ENCODE measurements at regions not wholly inside any gene's neighbourhood (a gene's known extent, or its start where the extent isn't known, plus 50 kb on each side); places are given as distances from the start of the nearest gene placed in this dataset.

DNA sequence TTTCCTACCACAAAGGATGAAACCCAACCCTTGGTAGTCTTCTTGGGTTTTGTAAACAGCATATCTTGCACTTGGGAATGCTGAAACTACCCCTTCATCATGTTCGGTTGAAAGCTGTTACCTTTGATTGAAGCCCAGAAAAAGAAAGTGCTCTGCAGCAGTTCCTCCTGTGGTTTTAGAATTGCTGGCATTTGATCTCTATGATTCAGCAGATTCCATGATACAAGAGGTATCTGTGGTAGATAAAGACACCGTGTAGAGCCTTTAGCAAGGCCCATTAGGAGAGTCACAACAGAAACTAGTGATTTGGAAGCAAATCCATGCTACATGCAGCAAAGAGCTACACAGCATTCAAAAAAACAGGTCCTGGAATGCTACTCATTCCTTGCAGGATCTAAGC is 557.0 kb downstream of the TLE1 start:
- H2AFZ ChIP-seq (ENCODE audit: low read depth, low read length), result no peak overlapping the region
- no peaks in the 10 kb centered on the region for H3K9me3 ChIP-seq (ENCODE audit: low read length)
- H3K4me1 ChIP-seq (ENCODE audit: insufficient read depth, low read length), result no peaks in the 10 kb centered on the region
- no peaks in the 10 kb centered on the region for H3K27me3 ChIP-seq (ENCODE audit: insufficient read depth, low read length)
- no peaks in the 10 kb centered on the region for H3K36me3 ChIP-seq (ENCODE audit: insufficient read depth, low read length)
- no peak overlapping the region for H3K4me3 ChIP-seq (ENCODE audit: low read length)

DNA sequence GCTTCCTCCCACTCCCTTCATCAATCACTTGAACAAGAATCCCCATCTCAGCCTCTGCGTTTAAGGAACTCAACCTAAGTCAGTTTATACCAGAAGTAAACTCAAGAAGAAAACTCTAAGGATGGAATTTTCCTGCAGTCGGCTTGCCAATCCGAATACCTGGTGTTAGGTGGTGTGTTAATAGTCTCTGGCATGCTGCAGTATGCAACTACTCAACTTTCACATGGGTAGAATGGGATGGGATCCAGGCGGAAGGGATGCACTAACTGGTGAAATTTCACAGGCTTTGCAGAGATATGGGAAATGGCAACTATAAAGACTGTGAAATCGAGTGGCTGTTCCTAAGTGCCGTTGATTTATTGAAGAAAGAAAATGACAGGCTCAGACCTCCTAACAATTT is 560.6 kb downstream of the TLE1 start:
- Histone ChIP-seq H3K9me3 (ENCODE audit: low read length) (no peaks in the 10 kb centered on the region), H2AFZ (ENCODE audit: low read depth, low read length) (no peak overlapping the region), H3K4me3 (ENCODE audit: low read length) (no peak overlapping the region), H3K27me3 (ENCODE audit: insufficient read depth, low read length) (no peaks in the 10 kb centered on the region), H3K4me1 (ENCODE audit: insufficient read depth, low read length) (no peaks in the 10 kb centered on the region), H3K36me3 (ENCODE audit: insufficient read depth, low read length) (no peaks in the 10 kb centered on the region)

DNA sequence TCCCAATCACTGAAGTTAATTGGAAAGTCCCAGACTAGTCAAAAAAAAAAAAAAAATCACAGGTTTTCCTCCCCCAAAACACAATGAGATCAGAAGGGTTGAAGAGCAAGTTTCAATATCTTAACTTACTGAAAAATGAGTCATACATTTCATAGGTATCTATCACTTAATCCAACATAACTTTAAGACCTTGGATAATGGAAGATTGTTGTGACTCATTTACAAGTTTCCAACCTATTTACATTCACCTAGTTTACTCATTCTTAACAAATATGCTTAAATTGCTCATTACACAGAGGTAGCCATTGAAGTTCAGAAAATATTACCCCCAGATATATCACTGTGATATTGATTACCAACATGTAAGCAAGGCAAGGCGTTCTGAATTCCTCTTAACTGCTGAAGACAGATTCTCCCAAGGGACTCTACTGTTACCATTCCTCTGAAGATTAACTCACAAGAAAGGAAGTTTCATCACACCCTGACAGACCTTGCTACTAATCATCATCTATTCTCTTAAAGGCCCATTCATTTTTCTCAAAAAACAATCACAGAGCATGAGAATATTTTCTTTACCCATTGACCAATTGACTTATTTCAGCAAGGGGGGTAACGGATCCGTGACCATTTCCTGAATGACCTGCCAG is 563.8 kb downstream of the TLE1 start:
- Histone ChIP-seq H2AFZ (ENCODE audit: low read depth, low read length) (no peak overlapping the region), H3K36me3 (ENCODE audit: insufficient read depth, low read length) (no peaks in the 10 kb centered on the region), H3K27me3 (ENCODE audit: insufficient read depth, low read length) (no peaks in the 10 kb centered on the region), H3K9me3 (ENCODE audit: low read length) (no peaks in the 10 kb centered on the region), H3K4me1 (ENCODE audit: insufficient read depth, low read length) (no peaks in the 10 kb centered on the region), H3K4me3 (ENCODE audit: low read length) (no peak overlapping the region)

DNA sequence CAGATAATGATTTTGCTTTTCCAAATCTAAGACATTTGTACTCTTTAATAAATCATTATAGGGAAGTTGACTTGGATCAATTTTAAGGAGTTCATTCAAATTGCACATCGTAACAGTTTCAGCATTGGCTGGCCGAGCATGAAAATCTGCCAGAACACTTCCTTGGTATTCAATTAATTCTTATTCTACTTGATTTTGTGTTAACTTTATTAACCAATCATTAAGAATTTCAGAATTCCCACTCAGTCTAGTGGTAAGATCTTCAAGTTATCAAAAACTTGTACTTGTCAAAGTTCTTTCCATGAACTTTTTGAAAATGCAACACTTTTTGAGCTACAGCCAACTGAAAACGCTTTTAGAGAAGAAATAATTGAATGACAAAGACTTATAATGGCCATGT is 565.8 kb downstream of the TLE1 start:
- Histone ChIP-seq H3K4me1 (ENCODE audit: insufficient read depth, low read length) (no peaks in the 10 kb centered on the region), H3K27me3 (ENCODE audit: insufficient read depth, low read length) (no peaks in the 10 kb centered on the region), H2AFZ (ENCODE audit: low read depth, low read length) (no peak overlapping the region), H3K4me3 (ENCODE audit: low read length) (no peak overlapping the region), H3K36me3 (ENCODE audit: insufficient read depth, low read length) (no peaks in the 10 kb centered on the region), H3K9me3 (ENCODE audit: low read length) (no peaks in the 10 kb centered on the region)

GRCh38 chr9:81122749-81123148 is 566.6 kb downstream of the TLE1 start:
- Histone ChIP-seq H3K9me3 (ENCODE audit: low read length) (no peaks in the 10 kb centered on the region), H3K4me3 (ENCODE audit: low read length) (no peak overlapping the region), H3K4me1 (ENCODE audit: insufficient read depth, low read length) (no peaks in the 10 kb centered on the region), H3K36me3 (ENCODE audit: insufficient read depth, low read length) (no peaks in the 10 kb centered on the region), H3K27me3 (ENCODE audit: insufficient read depth, low read length) (no peaks in the 10 kb centered on the region), H2AFZ (ENCODE audit: low read depth, low read length) (no peak overlapping the region)

GRCh38 chr9:81119591-81119990 is 569.8 kb downstream of the TLE1 start:
- H3K27me3 ChIP-seq (ENCODE audit: insufficient read depth, low read length), result no peaks in the 10 kb centered on the region
- no peak overlapping the region for H3K4me3 ChIP-seq (ENCODE audit: low read length)
- H2AFZ ChIP-seq (ENCODE audit: low read depth, low read length), result no peak overlapping the region
- H3K4me1 ChIP-seq (ENCODE audit: insufficient read depth, low read length), result no peaks in the 10 kb centered on the region
- H3K36me3 ChIP-seq (ENCODE audit: insufficient read depth, low read length), result no peaks in the 10 kb centered on the region
- H3K9me3 ChIP-seq (ENCODE audit: low read length), result no peaks in the 10 kb centered on the region

DNA sequence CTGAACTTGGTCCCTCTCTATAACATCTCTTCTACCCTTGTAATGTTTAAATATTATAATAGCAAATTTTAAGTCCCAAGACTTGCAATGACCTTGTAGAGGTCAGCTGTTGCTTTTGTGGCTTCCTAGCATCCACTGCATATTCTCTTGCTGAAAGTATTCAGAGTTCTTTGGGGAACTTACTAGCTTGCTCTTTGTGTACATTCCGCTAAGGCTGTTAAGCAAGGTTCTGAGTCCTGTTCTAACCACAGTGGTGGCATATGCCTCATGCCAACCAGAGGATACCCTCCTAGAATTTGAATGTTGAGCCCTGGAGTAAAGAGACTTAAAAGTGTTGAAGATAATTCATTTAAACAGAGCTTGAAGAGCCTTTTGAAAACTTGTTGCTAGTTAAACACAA is 570.9 kb downstream of the TLE1 start:
- H3K4me1 ChIP-seq (ENCODE audit: insufficient read depth, low read length), result no peaks in the 10 kb centered on the region
- H3K9me3 ChIP-seq (ENCODE audit: low read length), result no peaks in the 10 kb centered on the region
- no peak overlapping the region for H3K4me3 ChIP-seq (ENCODE audit: low read length)
- H3K27me3 ChIP-seq (ENCODE audit: insufficient read depth, low read length), result no peaks in the 10 kb centered on the region
- H3K36me3 ChIP-seq (ENCODE audit: insufficient read depth, low read length), result no peaks in the 10 kb centered on the region
- no peak overlapping the region for H2AFZ ChIP-seq (ENCODE audit: low read depth, low read length)

DNA sequence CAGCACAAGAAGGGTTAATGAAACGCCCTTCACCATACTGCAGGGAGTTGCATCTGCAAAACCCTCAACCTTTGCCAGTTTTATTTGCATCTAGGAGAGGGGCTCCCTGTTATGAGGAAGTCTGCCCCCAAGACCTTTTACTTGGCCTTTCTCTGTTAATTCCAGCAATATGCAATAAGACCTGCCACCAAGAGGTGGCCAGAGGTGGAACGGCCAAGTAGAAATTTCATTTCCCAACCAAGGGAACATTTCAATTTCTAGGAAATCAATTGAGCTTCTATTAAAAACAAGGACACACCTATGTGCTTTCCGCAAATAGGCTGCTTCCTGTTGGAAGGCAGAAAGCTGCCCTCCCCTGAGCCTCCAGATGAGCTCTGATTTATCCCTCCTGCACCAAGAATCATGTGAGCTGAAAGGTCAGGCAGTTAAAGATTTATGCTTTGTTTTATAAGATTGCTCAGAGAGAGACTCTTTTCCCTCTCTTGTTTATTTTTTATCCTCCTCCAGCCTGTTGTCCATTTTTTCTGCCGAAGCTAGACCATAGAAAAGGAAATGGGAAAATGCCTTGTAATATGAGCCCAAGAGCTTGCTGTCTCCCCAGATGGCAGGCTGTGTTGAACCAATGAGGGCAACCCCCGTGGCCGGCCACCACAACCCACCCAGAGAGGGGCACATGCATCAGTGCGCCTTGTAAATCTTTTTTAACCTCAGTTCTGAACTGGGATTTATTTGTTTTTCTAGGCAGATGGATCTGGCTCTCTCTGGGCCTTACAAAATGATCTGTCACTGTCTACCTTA is 572.8 kb downstream of the TLE1 start:
- no peaks in the 10 kb centered on the region for H3K36me3 ChIP-seq (ENCODE audit: insufficient read depth, low read length)
- peaks cover 3% of the 10 kb centered on the region for H3K4me1 ChIP-seq (ENCODE audit: insufficient read depth, low read length)
- no peak overlapping the region for H3K4me3 ChIP-seq (ENCODE audit: low read length)
- no peak overlapping the region for H2AFZ ChIP-seq (ENCODE audit: low read depth, low read length)
- no peaks in the 10 kb centered on the region for H3K9me3 ChIP-seq (ENCODE audit: low read length)
- H3K27me3 ChIP-seq (ENCODE audit: insufficient read depth, low read length), result no peaks in the 10 kb centered on the region

GRCh38 chr9:81113453-81114124 is 575.8 kb downstream of the TLE1 start:
- Histone ChIP-seq H3K36me3 (ENCODE audit: insufficient read depth, low read length) (no peaks in the 10 kb centered on the region), H3K4me1 (ENCODE audit: insufficient read depth, low read length) (peaks cover 3% of the 10 kb centered on the region), H3K9me3 (ENCODE audit: low read length) (no peaks in the 10 kb centered on the region)

DNA sequence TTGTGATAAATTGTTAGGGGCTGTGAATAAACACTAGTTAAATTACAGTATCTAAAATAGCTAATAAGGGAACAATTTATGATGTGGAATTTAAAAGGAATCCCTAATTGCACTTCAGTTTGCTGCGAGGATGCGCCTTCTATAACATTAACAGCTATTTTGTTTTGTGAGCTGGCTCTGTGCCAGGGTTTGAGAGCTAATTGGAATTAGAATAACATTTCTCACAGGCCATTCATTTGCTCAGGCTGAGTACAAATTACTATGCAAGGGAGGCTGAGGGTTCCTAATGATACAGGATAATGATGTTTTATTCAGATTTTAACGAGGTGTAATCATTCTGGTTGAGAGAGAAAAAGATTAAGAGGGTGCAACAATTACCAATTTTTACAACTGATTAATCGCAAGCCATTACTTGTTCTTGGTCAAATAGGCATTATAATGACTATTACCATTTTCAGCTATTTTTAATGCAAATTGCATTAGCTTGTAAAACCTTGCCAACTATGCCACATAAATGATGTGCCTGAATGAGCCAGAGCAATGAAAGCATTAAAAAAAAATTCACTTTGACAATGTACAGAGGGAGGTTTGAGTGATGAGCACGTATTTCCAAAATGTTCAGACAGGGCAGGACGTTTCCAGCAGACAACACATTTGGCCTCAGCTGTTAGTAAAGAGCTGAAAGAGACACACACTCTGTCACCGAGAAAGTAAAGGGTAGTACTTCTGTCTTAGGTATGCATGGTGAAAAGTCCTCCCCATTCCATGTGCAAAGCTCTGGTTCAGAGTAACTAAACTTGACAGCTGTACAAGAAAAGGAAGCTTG is 576.5 kb downstream of the TLE1 start:
- H2AFZ ChIP-seq (ENCODE audit: low read depth, low read length), result no peak overlapping the region
- H3K4me1 ChIP-seq (ENCODE audit: insufficient read depth, low read length), result peaks cover 3% of the 10 kb centered on the region
- no peaks in the 10 kb centered on the region for H3K36me3 ChIP-seq (ENCODE audit: insufficient read depth, low read length)
- no peak overlapping the region for H3K4me3 ChIP-seq (ENCODE audit: low read length)
- no peaks in the 10 kb centered on the region for H3K27me3 ChIP-seq (ENCODE audit: insufficient read depth, low read length)
- H3K9me3 ChIP-seq (ENCODE audit: low read length), result no peaks in the 10 kb centered on the region

More at GRCh38 chr9:81113453-81114124, 575.8 kb downstream of the TLE1 start:
- Histone ChIP-seq H3K4me3 (ENCODE audit: low read length) (no peak overlapping the region), H2AFZ (ENCODE audit: low read depth, low read length) (no peak overlapping the region), H3K27me3 (ENCODE audit: insufficient read depth, low read length) (no peaks in the 10 kb centered on the region)

- H3K9me3 ChIP-seq (ENCODE audit: low read length), result no peaks in the 10 kb centered on the region
- peaks cover 3% of the 10 kb centered on the region for H3K4me1 ChIP-seq (ENCODE audit: insufficient read depth, low read length)
- H3K4me3 ChIP-seq (ENCODE audit: low read length), result no peak overlapping the region
- H3K36me3 ChIP-seq (ENCODE audit: insufficient read depth, low read length), result no peaks in the 10 kb centered on the region
- no peaks in the 10 kb centered on the region for H3K27me3 ChIP-seq (ENCODE audit: insufficient read depth, low read length)
- no peak overlapping the region for H2AFZ ChIP-seq (ENCODE audit: low read depth, low read length)
Observed at GRCh38 chr9:81108821-81109220, 580.5 kb downstream of the TLE1 start.

DNA sequence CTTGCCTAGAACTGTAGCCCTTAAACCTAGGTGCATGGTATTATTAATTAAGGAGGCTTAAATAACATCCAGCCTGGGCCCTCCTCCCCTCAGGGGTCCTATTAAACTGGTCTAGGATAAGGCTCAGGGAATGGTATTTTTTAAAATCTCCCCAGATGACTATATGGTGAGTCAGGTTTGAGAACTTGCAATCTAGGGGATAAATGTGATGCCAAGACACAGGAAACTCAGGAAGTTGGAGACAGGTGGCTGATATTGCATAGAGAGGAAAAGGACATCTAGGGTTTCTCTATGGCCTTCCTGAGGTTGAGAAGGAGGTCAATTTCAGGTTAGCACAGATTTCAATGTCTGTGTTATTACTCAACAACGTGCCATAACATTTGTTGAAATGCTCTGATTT is 581.0 kb downstream of the TLE1 start:
- no peak overlapping the region for H3K4me3 ChIP-seq (ENCODE audit: low read length)
- no peaks in the 10 kb centered on the region for H3K27me3 ChIP-seq (ENCODE audit: insufficient read depth, low read length)
- no peak overlapping the region for H2AFZ ChIP-seq (ENCODE audit: low read depth, low read length)
- no peaks in the 10 kb centered on the region for H3K36me3 ChIP-seq (ENCODE audit: insufficient read depth, low read length)
- H3K4me1 ChIP-seq (ENCODE audit: insufficient read depth, low read length), result peaks cover 3% of the 10 kb centered on the region
- no peaks in the 10 kb centered on the region for H3K9me3 ChIP-seq (ENCODE audit: low read length)

Data from neuron (in vitro differentiated cells).